Upper lobe of left lung (tissue), 6 donors: ENCODE measurements at regions not wholly inside any gene's neighbourhood (a gene's known extent, or its start where the extent isn't known, plus 50 kb on each side); places are given as distances from the start of the nearest gene placed in this dataset.
"Not testable (repeated sequence)": the region's sequence is repeated elsewhere in the genome, so short reads cannot be mapped to it uniquely, and the experiment has no call there.

Experiments
- ATAC-seq, 2 donors: fragments of 200-7000 bp; cut with Tn5 transposase; one replicate each; pipeline ENCODE4 v1.9.1; 2022; ENCODE audit warnings: mild to moderate bottlenecking in 2 of 2, moderate library complexity in 2 of 2; ENCODE audit not compliant: low FRiP score in 2 of 2
- DNase-seq, 2 donors: peaks; one replicate each; pipeline ENCODE4 v3.0.0-alpha.2; 2019 to 2020
- H3K27ac ChIP-seq, 4 donors: fragments of 200-600 bp; sonication (generic); one replicate each; pipeline ENCODE4 v1.5.1; 2016 to 2019
- H3K27me3 ChIP-seq, 4 donors: fragments of 200-600 bp; sonication (generic); one replicate each; pipeline ENCODE4 v1.5.1; 2017 to 2019
- H3K36me3 ChIP-seq, 4 donors: fragments of 200-600 bp; sonication (generic); one replicate each; pipeline ENCODE4 v1.5.1; 2016 to 2019
- H3K4me1 ChIP-seq, 4 donors: fragments of 200-600 bp; sonication (generic); one replicate each; pipeline ENCODE4 v1.5.1; 2018 to 2019
- H3K4me3 ChIP-seq, 4 donors: fragments of 200-600 bp; sonication (generic); one replicate each; pipeline ENCODE4 v1.5.1; 2017 to 2019; ENCODE audit warnings: mild to moderate bottlenecking in 2 of 4, moderate library complexity in 1 of 4
- H3K9me3 ChIP-seq, 4 donors: fragments of 200-600 bp; sonication (generic); one replicate each; pipeline ENCODE4 v1.5.1; 2018 to 2019
- EP300 ChIP-seq, 4 donors: sonication (generic); formaldehyde crosslinking; IDR thresholded peaks; one replicate each; pipeline ENCODE4 v1.5.1; 2017; ENCODE audit warnings: antibody characterized with exemption in 4 of 4, control low read depth in 2 of 4
- POLR2A ChIP-seq, 4 donors: fragments of 450-650 bp; IDR thresholded peaks; one replicate each; pipeline ENCODE4 v1.5.1; 2016 to 2017; ENCODE audit warnings: antibody characterized with exemption in 4 of 4, mild to moderate bottlenecking in 2 of 4
- POLR2AphosphoS5 ChIP-seq, 2 donors: sonication (generic); formaldehyde crosslinking; IDR thresholded peaks; one replicate each; pipeline ENCODE4 v1.5.1; 2017; ENCODE audit warnings: antibody characterized with exemption in 2 of 2
- WGBS, 2 donors: methylation state at CpG; one replicate each; pipeline ENCODE4 v1.1.5; 2017 to 2018; 5-methylcytosine and 5-hydroxymethylcytosine counted together
- TF ChIP-seq, protein P1 (sequence below), 6 experiments: fragments of 450-650 bp in 4 of 6; fragments of 200-600 bp in 2 of 6; sonication (generic) in 2 of 6; IDR thresholded peaks; one replicate each; pipeline ENCODE4 v1.5.1; 2016 to 2019; ENCODE audit warnings: antibody characterized with exemption in 6 of 6
- donor health status: DM: no; HTN: no; CAD: no; lungs with moderate emphysema.
- donor health status: DM: no; HTN: yes; CAD: no; lungs with severe emphysema.

GRCh38 chr15:95149036-95149435, 917.7 kb downstream of the MCTP2 start:
- H3K4me1 ChIP-seq, result no peaks in the 10 kb centered on the region
- TF ChIP-seq POLR2AphosphoS5 (IDR thresholded peaks at IDR 0.05) (no peak), POLR2A (IDR thresholded peaks at IDR 0.05) (no peak), EP300 (IDR thresholded peaks at IDR 0.05) (no peak)
- TF ChIP-seq, protein P1, sequence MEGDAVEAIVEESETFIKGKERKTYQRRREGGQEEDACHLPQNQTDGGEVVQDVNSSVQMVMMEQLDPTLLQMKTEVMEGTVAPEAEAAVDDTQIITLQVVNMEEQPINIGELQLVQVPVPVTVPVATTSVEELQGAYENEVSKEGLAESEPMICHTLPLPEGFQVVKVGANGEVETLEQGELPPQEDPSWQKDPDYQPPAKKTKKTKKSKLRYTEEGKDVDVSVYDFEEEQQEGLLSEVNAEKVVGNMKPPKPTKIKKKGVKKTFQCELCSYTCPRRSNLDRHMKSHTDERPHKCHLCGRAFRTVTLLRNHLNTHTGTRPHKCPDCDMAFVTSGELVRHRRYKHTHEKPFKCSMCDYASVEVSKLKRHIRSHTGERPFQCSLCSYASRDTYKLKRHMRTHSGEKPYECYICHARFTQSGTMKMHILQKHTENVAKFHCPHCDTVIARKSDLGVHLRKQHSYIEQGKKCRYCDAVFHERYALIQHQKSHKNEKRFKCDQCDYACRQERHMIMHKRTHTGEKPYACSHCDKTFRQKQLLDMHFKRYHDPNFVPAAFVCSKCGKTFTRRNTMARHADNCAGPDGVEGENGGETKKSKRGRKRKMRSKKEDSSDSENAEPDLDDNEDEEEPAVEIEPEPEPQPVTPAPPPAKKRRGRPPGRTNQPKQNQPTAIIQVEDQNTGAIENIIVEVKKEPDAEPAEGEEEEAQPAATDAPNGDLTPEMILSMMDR (IDR thresholded peaks at IDR 0.05), result no peak
- DNase-seq (no peak), ATAC-seq (no peak)
- H3K36me3 ChIP-seq, result no peaks in the 10 kb centered on the region
- peaks cover 0 to 12% (median 0%) of the 10 kb centered on the region in 4 donors for H3K9me3 ChIP-seq
- no peak overlapping the region for H3K4me3 ChIP-seq
- H3K27me3 ChIP-seq, result no peaks in the 10 kb centered on the region
- no peak overlapping the region for H3K27ac ChIP-seq
- 58 to 61% methylated on average over 3 of the region's 3 CpGs for WGBS, 2 donors

DNA sequence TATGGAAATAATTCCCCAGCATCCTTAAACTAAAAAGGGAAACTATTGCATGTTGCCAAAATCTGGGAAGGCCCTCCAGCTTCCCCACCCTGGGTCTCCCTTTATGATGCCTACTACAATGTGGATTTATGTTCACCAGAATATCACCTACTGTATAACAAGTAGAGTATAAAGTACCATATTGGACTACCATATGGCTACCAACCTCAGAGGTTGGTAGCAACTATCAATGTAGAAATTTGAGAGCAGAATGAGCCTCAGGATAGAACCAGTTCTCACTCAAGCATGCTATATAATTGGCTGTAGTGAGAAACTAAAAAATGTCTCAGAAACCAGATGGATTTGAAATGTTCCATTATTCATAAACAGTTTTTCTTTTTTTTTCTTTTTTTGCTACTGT, 918.4 kb downstream of the MCTP2 start:
- DNase-seq (no peak), ATAC-seq (no peak)
- Histone ChIP-seq H3K9me3 (peaks cover 0 to 12% (median 0%) of the 10 kb centered on the region in 4 donors), H3K36me3 (no peaks in the 10 kb centered on the region), H3K27ac (no peak overlapping the region), H3K4me1 (no peaks in the 10 kb centered on the region), H3K27me3 (no peaks in the 10 kb centered on the region), H3K4me3 (no peak overlapping the region)
- TF ChIP-seq POLR2AphosphoS5 (IDR thresholded peaks at IDR 0.05) (no peak), EP300 (IDR thresholded peaks at IDR 0.05) (no peak), POLR2A (IDR thresholded peaks at IDR 0.05) (no peak)
- TF ChIP-seq, protein P1 (IDR thresholded peaks at IDR 0.05), result no peak

DNA sequence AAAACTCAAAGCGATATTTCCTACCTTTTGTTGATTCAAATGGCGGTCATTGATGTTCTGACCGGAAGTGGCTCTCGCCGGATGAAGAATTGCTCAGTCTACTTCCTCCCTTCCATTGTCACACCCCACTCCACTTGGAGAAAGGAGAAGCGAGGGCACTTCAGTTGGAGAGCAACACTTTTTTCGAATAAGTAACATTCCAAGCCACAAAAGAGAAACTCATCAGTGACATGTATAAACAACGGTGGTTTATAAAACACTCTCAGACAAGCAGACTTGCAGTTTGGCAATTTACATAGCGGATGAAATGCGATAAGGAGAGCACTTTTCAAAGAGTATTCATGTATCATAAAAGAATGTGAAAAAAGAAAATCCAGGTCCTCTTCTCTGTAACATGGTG, 919.1 kb downstream of the MCTP2 start:
- H3K4me1 ChIP-seq, result no peaks in the 10 kb centered on the region
- TF ChIP-seq EP300 (IDR thresholded peaks at IDR 0.05) (no peak), POLR2A (IDR thresholded peaks at IDR 0.05) (no peak), POLR2AphosphoS5 (IDR thresholded peaks at IDR 0.05) (no peak)
- TF ChIP-seq, protein P1 (IDR thresholded peaks at IDR 0.05), result no peak
- ATAC-seq (no peak), DNase-seq (no peak)
- H3K36me3 ChIP-seq, result no peaks in the 10 kb centered on the region
- no peak overlapping the region for H3K4me3 ChIP-seq
- 58 to 64% methylated on average over 10 of the region's 10 CpGs for WGBS, 2 donors
- H3K9me3 ChIP-seq, result peaks cover 0 to 12% (median 0%) of the 10 kb centered on the region in 4 donors
- no peak overlapping the region for H3K27ac ChIP-seq
- H3K27me3 ChIP-seq, result no peaks in the 10 kb centered on the region

GRCh38 chr15:95152741-95153140, 921.4 kb downstream of the MCTP2 start:
- no peaks in the 10 kb centered on the region for H3K27me3 ChIP-seq
- no peak overlapping the region for H3K27ac ChIP-seq
- no peaks in the 10 kb centered on the region for H3K36me3 ChIP-seq
- H3K4me3 ChIP-seq, result no peak overlapping the region
- TF ChIP-seq, protein P1 (IDR thresholded peaks at IDR 0.05), result no peak
- TF ChIP-seq EP300 (IDR thresholded peaks at IDR 0.05) (no peak), POLR2AphosphoS5 (IDR thresholded peaks at IDR 0.05) (no peak), POLR2A (IDR thresholded peaks at IDR 0.05) (no peak)
- DNase-seq (no peak), ATAC-seq (no peak)
- peaks cover 0 to 15% (median 0%) of the 10 kb centered on the region in 4 donors for H3K9me3 ChIP-seq
- WGBS, 2 donors, result 90 to 100% methylated on average over 1 of the region's 1 CpG
- H3K4me1 ChIP-seq, result no peaks in the 10 kb centered on the region

GRCh38 chr15:95153201-95153600, 921.8 kb downstream of the MCTP2 start:
- H3K4me3 ChIP-seq, ATAC-seq, H3K27me3 ChIP-seq, H3K27ac ChIP-seq, DNase-seq, H3K36me3 ChIP-seq, H3K4me1 ChIP-seq: not testable (repeated sequence)
- 76 to 88% methylated on average over 2 of the region's 2 CpGs for whole genome bisulfite sequencing, 2 donors
- H3K9me3 ChIP-seq, result peaks cover 0 to 15% (median 0%) of the 10 kb centered on the region in 4 donors
